ENCODE measurements at regions not wholly inside any gene's neighbourhood (a gene's known extent, or its start where the extent isn't known, plus 50 kb on each side); places are given as distances from the start of the nearest gene placed in this dataset.

GRCh38 chr6:137696765-137697164, 170.3 kb upstream of the TNFAIP3 start:
- DNase-seq (ENCODE audit: low read depth): no peak
- no peak overlapping the region for H3K4me3 ChIP-seq (ENCODE audit: low read depth, low read length)
- TF ChIP-seq CTCF (IDR thresholded peaks at IDR 0.05; ENCODE audit: insufficient read depth, low read depth, low read length): no peak

GRCh38 chr6:137697267-137697938, 169.7 kb upstream of the TNFAIP3 start:
- H3K4me3 ChIP-seq (ENCODE audit: low read depth, low read length): no peak overlapping the region
- DNase-seq (ENCODE audit: low read depth): peak; percentile 60
- TF ChIP-seq CTCF (IDR thresholded peaks at IDR 0.05; ENCODE audit: insufficient read depth, low read depth, low read length): no peak

GRCh38 chr6:137698636-137699030, 168.4 kb upstream of the TNFAIP3 start:
- no peak overlapping the region for H3K4me3 ChIP-seq (ENCODE audit: low read depth, low read length)
- no peak for TF ChIP-seq CTCF (IDR thresholded peaks at IDR 0.05; ENCODE audit: insufficient read depth, low read depth, low read length)
- DNase-seq (ENCODE audit: low read depth): peak; percentile 16

GRCh38 chr6:137699031-137699683, 167.9 kb upstream of the TNFAIP3 start:
- no peak overlapping the region for H3K4me3 ChIP-seq (ENCODE audit: low read depth, low read length)
- no peak for DNase-seq (ENCODE audit: low read depth)
- no peak for TF ChIP-seq CTCF (IDR thresholded peaks at IDR 0.05; ENCODE audit: insufficient read depth, low read depth, low read length)

GRCh38 chr6:137700161-137700560, 166.9 kb upstream of the TNFAIP3 start:
- DNase-seq (ENCODE audit: low read depth): no peak
- H3K4me3 ChIP-seq (ENCODE audit: low read depth, low read length): no peak overlapping the region

GRCh38 chr6:137700751-137701477, 166.1 kb upstream of the TNFAIP3 start:
- DNase-seq (ENCODE audit: low read depth): peak; percentile 13
- no peak overlapping the region for H3K4me3 ChIP-seq (ENCODE audit: low read depth, low read length)
- TF ChIP-seq CTCF (IDR thresholded peaks at IDR 0.05; ENCODE audit: insufficient read depth, low read depth, low read length): no peak

More at GRCh38 chr6:137700161-137700560, 166.9 kb upstream of the TNFAIP3 start:
- TF ChIP-seq CTCF (IDR thresholded peaks at IDR 0.05; ENCODE audit: insufficient read depth, low read depth, low read length): no peak
